GM20000 (cell line): ENCODE measurements at regions not wholly inside any gene's neighbourhood (a gene's known extent, or its start where the extent isn't known, plus 50 kb on each side); places are given as distances from the start of the nearest gene placed in this dataset.

Experiments used
- DNase-seq: peaks from one replicate; pipeline ENCODE4 v3.0.0; 2012; ENCODE audit warnings: low spot score
- CTCF ChIP-seq: IDR thresholded peaks from 2 replicates; pipeline ENCODE4 v1.5.1; 2012; ENCODE audit warnings: mild to moderate bottlenecking, control low read depth; ENCODE audit errors: extremely low read depth, missing control alignments

GRCh38 chr11:116640641-116641402 lies 132.0 kb downstream of the BUD13 start:
- no peak for DNase-seq
- no peak for TF ChIP-seq CTCF

- TF ChIP-seq CTCF = no peak
- DNase-seq = no peak
Observed at GRCh38 chr11:116638463-116638862, 134.3 kb downstream of the BUD13 start.

- no peak for DNase-seq
- no peak for TF ChIP-seq CTCF
Observed at GRCh38 chr11:116637766-116638165, 135.0 kb downstream of the BUD13 start.

- no peak for DNase-seq
- TF ChIP-seq CTCF = no peak
Observed at GRCh38 chr11:116636341-116636929, 136.4 kb downstream of the BUD13 start.

GRCh38 chr11:116631201-116631600 lies 141.6 kb downstream of the BUD13 start:
- DNase-seq = no peak
- no peak for TF ChIP-seq CTCF

- no peak for DNase-seq
- no peak for TF ChIP-seq CTCF
Observed at GRCh38 chr11:116618461-116618860, 154.3 kb downstream of the BUD13 start.

- no peak for DNase-seq
- TF ChIP-seq CTCF = no peak
Observed at GRCh38 chr11:116615211-116615865, 157.4 kb downstream of the BUD13 start.
